Globus pallidus (tissue), 1 donor: ENCODE measurements at regions not wholly inside any gene's neighbourhood (a gene's known extent, or its start where the extent isn't known, plus 50 kb on each side); places are given as distances from the start of the nearest gene placed in this dataset.
"Not testable (repeated sequence)": the region's sequence is repeated elsewhere in the genome, so short reads cannot be mapped to it uniquely, and the experiment has no call there.

Experiments
- DNase-seq: peaks from one replicate; pipeline ENCODE4 v3.0.0-alpha.2; 2015; ENCODE audit warnings: low spot score

GRCh38 chr12:65733643-65734042 is 90.6 kb upstream of the HMGA2 start:
- DNase-seq: not testable (repeated sequence)

DNA sequence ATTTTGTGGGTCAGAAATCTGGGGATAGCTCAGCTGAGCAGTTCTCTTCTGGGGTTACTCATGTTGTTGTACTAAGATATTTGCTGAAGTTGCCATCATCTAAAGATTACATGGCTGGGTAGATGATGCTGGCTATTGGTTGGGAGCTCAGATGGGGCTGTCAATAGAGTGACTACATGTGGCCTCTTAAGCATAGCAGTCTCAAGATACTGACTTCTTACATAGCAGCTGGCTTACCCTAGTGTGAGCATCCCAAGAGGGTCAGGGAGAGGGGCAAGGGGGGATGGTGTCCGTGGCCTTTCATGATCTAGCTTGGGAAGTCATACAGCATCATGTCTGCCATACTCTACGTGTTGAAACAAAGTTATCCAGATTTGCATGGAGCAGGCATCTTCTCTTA is 90.1 kb upstream of the HMGA2 start:
- no peak for DNase-seq

- DNase-seq: no peak
Measured at GRCh38 chr12:65739606-65740005, 84.7 kb upstream of the HMGA2 start.

- DNase-seq: no peak
Measured at GRCh38 chr12:65740506-65740872, 83.8 kb upstream of the HMGA2 start.

DNA sequence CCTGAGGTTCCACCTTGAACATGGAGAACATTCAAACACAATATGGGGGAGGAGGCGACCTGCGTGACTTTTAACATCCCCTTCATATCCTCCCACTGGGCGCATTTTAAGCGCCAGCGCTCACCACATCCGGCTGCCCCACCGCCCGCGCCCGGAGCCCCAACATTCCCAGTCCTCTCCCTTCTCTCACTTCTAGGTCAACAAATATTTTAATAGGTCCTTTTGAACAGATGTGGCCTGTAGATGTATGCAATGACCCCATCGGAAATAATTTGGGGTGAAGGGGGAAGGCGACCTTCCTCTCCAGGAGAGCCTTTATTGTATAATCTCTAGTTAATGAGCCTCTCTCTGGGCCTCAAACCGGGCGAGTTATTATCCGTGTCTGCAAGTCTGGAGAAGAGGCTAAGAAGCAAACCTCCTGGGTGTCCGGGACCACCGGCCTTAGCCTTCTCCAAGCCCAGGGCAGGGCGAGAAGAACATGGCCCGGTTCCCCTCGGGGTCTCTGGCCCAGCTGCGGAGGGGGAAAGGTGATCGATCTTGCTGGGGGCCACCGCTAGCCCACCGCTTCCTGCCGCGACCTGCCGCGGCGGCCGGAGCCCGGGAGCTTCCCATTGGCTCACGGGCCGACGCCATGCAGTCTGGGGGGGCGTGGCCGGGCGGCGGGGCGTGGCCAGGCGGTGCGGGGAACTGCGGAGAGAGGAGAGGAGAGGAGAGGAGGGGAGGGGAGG is 83.2 kb upstream of the HMGA2 start:
- peak; percentile 31 for DNase-seq

- no peak for DNase-seq
Measured at GRCh38 chr12:65741656-65742017, 82.6 kb upstream of the HMGA2 start.

GRCh38 chr12:65742018-65743010 is 82.0 kb upstream of the HMGA2 start:
- peak; percentile 11 for DNase-seq

DNA sequence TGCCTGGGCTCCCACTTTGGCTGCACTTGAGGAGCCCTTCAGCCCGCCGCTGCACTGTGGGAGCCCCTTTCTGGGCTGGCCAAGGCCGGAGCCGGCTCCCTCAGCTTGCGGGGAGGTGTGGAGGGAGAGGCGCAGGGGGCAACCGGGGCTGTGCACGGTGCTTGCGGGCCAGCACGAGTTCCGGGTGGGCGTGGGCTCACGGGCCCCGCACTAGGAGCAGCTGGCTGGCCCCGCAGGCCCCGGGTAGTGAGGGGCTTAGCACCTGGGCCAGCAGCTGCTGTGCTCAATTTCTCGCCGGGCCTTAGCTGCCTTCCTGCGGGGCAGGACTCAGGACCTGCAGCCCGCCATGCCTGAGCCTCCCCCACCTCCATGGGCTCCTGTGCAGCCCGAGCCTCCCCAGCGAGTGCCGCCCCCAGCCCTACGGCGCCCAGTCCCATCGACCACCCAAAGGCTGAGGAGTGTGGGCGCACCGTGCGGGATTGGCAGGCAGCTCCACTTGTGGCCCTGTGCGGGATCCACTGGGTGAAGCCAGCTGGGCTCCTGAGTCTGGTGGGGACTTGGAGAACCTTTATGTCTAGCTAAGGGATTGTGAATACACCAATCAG is 79.9 kb upstream of the HMGA2 start:
- DNase-seq: not testable (repeated sequence)

- DNase-seq: no peak
Measured at GRCh38 chr12:65747338-65747737, 76.9 kb upstream of the HMGA2 start.

DNA sequence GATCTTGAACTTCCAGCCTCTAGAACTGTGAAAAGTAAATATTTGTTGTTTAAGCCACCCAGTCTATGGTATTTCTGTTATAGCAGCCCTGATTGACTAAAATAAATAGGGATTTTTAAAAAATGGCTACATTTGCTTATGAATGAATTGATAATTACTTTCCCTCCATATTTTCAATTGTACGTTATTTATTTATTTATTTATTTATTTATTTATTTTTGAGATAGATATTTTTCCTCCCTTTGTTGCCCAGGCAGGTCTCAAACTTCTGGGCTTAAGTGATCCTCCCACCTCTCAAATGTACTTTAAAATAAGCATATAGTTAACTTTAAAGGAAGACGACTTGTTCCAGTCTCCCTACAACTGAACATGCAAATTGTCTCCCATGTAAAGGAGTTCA is 76.0 kb upstream of the HMGA2 start:
- DNase-seq: no peak

DNA sequence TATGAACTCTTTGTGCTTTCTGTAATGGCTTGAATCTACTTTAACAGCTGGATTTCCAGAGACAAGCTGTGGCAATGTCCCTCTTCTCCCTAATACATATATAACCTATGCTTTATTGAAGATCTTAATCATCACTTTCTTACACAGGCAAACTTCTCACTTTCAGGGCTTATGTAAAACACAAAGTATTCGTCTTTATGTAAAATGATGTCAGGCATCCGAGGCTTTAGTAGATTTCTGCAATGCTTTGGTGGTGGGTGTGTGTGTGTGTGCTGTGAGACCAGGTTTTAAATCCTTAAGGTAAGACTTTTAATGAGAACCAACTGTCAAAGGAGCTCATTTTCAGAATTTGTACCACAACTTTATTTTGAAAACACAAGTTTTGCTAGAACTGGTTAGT is 70.0 kb upstream of the HMGA2 start:
- DNase-seq: no peak

DNA sequence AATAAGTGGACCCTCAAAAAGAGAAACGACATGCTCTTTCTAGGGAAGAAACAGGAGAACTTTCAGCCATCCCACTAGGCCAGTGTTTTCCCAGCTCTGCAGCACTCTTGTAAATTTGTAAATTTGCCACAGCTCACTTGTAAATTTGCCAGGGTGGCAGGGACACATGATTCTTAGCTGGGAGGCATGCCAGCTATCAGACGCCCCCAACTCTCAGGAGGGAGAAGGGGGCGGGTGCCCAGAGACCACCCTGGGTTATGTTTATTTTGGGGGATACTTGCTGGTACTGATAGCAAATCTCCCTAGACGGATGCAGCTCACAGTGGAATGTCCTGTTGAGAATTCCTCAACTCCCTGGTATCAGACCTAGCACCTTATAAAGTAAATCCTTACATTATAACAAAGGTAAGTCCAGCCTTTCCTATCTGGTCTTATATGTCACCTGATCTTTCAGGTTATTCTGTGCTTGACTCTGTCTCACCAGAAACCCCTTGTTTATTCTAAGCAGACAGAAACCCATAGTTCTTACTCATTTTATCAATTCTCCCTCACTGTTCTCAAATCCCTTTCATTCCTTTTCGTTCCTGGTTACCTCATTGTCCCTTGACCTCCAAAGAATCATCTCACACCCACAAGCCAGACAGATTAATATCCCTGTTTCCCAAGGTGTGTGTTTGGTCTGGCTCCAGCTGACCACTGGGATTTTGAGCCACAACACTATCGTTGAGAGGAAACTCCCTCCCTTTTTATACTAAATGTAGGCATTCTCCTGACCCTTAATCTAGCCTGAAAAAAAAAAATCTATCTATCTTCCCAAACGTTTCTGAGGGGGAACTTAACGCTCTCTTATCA is 69.3 kb upstream of the HMGA2 start:
- DNase-seq: no peak

DNA sequence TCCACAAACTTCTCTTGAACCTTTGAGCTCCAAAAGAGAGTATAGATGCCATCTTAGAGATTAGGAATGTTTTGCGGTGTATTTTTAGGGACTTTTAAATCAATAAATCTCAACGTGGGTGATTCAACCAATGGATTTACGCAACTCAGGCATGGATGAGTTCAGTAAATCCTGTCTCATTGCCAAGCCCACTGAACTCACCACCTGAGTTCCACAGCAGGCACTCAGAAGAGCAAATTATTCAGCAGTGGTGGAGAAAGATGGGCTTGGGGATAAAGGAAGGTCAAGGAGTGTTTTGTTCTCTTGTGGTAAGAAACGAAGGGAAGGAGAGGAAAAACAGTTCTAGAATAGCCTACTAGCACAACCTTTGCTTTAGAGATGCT is 68.7 kb upstream of the HMGA2 start:
- DNase-seq: no peak

GRCh38 chr12:65756267-65756666 is 68.0 kb upstream of the HMGA2 start:
- no peak for DNase-seq

DNA sequence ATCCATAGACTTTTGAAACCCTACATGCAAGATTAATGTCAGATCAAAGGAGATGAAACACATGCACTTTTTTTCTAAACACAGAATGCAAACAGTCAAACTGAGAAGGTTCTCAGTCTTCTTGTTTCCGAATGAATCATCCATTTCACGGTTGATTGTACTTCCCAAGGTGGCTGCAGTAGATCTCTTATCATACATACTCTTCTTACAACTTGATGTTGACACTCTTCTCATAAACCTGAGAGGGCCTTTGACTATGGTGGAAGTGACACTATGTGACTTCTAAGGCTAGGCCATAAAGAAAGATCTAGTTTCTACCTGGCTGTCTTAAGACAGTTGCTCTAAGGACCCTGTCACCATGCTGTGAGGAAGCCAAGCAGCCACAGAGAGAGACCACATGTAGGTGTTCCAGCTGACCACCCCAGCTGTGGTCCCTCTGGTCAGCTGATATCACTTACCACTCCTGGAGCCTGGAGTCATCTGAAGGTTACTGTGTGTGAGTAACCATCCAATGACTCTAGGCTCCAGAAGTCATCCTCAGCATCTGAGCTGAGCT is 67.2 kb upstream of the HMGA2 start:
- DNase-seq: no peak

DNA sequence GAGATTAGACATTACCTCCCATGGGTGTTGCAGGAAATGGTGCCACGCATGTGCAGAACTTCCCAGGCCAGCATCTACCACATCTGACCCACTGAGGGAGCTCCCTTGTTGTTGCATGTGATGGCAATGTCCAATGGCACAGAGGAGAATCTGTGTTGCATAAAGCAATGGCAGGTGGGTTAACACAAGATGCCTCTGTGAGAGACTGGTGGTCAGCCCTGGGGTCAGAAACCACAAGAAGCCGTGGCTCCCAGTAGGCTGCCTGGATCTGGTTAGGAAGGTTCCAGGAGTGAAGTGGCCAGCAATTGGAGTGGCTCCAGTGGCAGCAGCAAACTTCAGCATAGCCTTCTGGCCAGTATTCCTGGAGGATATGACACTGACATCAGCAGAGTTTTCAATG is 65.9 kb upstream of the HMGA2 start:
- DNase-seq: no peak

- no peak for DNase-seq
Measured at GRCh38 chr12:65759735-65760134, 64.5 kb upstream of the HMGA2 start.

DNA sequence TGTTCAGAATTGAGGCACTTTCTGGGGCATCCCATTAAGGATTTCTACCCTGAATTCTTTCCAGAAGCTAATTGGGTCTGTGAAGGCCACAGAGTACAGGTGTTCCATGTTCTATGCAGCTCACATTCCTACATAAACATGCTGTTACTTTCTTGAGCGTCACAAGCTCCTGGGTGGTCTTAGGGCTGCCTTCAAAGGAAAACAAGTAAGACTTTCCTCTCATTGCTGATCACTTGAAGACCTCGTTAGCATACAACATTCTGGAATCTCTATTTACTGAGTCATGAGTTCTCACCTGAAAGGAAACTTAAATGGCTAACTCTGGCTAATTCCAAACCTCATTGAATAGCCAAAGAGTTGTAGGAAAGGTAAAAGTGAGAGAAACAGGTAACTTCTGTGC is 63.0 kb upstream of the HMGA2 start:
- DNase-seq: no peak

DNA sequence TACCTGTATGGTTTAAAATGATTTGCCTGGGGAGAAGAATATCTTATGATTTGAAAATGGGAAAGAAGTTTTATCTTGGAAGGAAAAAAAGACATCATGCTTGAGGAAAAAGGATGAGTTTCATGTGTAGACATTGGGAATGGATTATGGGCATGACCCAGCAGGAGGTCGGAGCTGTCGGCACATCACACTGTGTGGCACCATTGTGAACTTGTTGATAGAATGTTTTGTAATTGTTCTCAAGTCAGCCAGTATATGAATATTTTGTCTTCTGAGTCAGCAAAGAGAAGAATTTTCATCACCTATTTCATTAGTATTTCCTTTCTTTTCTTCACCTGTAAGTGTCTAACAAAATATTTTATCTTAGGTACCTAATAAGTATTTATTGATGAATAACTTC is 60.0 kb upstream of the HMGA2 start:
- no peak for DNase-seq

DNA sequence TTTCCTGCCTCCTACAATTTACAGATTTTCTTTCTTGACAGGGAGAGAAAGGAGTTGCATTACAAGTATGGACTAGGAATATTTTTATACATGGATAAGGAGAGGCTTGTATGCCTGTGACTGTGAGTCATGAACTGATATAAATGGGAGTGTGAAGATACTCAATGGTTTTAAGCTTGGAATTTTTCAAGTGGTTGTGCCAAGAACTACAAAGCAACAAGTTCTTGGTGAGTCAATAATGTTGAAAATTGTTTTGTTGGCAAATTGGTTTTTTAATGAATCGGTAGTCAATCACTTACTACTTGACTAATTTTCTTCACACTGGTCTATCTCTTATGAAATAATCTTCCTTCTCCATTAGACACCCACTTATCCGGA is 58.9 kb upstream of the HMGA2 start:
- no peak for DNase-seq

DNA sequence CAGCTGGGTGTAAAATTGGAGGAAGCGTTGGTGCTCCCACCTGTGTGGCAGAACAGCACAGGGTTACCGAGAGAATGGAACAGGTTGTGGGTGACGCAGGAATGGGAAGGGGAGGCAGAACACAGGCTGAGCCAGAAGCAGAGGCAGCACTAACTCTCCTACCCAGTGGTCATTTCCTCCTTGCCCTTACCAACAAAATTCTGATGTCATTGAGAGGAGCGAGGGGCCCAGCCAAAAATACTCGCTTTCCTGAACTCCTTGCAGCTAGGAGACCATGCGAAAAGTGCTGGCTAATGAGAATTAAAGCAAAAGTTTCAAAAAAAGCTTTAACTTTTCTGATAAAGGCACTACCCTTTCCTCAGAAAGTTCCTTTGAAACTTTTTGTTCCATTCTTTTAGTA is 54.4 kb upstream of the HMGA2 start:
- DNase-seq: no peak
